GM21717 (cell line): ENCODE measurements at regions not wholly inside any gene's neighbourhood (a gene's known extent, or its start where the extent isn't known, plus 50 kb on each side); places are given as distances from the start of the nearest gene placed in this dataset.
"Not testable (repeated sequence)": the region's sequence is repeated elsewhere in the genome, so short reads cannot be mapped to it uniquely, and the experiment has no call there.

Experiments used
- ATAC-seq: cut with Tn5 transposase; IDR thresholded peaks from one replicate; pipeline ENCODE4 v1.9.1; 2021; ENCODE audit warnings: mild to moderate bottlenecking, moderate library complexity; ENCODE audit not compliant: unreplicated experiment

GRCh38 chr13:73536865-73537264 is 478.1 kb downstream of the KLF5 start:
- no peak for ATAC-seq

- ATAC-seq: no peak
Measured at GRCh38 chr13:73535341-73535740, 476.5 kb downstream of the KLF5 start.

GRCh38 chr13:73532987-73533510 is 474.2 kb downstream of the KLF5 start:
- no peak for ATAC-seq

GRCh38 chr13:73532582-73532981 is 473.8 kb downstream of the KLF5 start:
- no peak for ATAC-seq

GRCh38 chr13:73531014-73531413 is 472.2 kb downstream of the KLF5 start:
- ATAC-seq: no peak

GRCh38 chr13:73522937-73523336 is 464.1 kb downstream of the KLF5 start:
- no peak for ATAC-seq

- ATAC-seq: no peak
Measured at GRCh38 chr13:73521985-73522524, 463.2 kb downstream of the KLF5 start.

GRCh38 chr13:73521290-73521624 is 462.5 kb downstream of the KLF5 start:
- ATAC-seq: no peak

- no peak for ATAC-seq
Measured at GRCh38 chr13:73520566-73521289, 461.9 kb downstream of the KLF5 start.

- not testable (repeated sequence) for ATAC-seq
Measured at GRCh38 chr13:73520135-73520534, 461.3 kb downstream of the KLF5 start.

GRCh38 chr13:73519396-73520116 is 460.8 kb downstream of the KLF5 start:
- no peak for ATAC-seq

GRCh38 chr13:73517766-73518165 is 459.0 kb downstream of the KLF5 start:
- no peak for ATAC-seq

- no peak for ATAC-seq
Measured at GRCh38 chr13:73516731-73517130, 457.9 kb downstream of the KLF5 start.

GRCh38 chr13:73514208-73514607 is 455.4 kb downstream of the KLF5 start:
- no peak for ATAC-seq

GRCh38 chr13:73513751-73514150 is 454.9 kb downstream of the KLF5 start:
- no peak for ATAC-seq

GRCh38 chr13:73508841-73509240 is 450.0 kb downstream of the KLF5 start:
- ATAC-seq: no peak

- no peak for ATAC-seq
Measured at GRCh38 chr13:73505376-73505890, 446.6 kb downstream of the KLF5 start.

GRCh38 chr13:73499695-73500094 is 440.9 kb downstream of the KLF5 start:
- no peak for ATAC-seq

- no peak for ATAC-seq
Measured at GRCh38 chr13:73497430-73497829, 438.6 kb downstream of the KLF5 start.

- ATAC-seq: no peak
Measured at GRCh38 chr13:73496711-73497110, 437.9 kb downstream of the KLF5 start.

- ATAC-seq: no peak
Measured at GRCh38 chr13:73492811-73493210, 434.0 kb downstream of the KLF5 start.

GRCh38 chr13:73482556-73482955 is 423.8 kb downstream of the KLF5 start:
- no peak for ATAC-seq
